ENCODE measurements at regions not wholly inside any gene's neighbourhood (a gene's known extent, or its start where the extent isn't known, plus 50 kb on each side); places are given as distances from the start of the nearest gene placed in this dataset.

GRCh38 chr3:177431525-177432176, 234.4 kb upstream of the TBL1XR1 start:
- TF ChIP-seq CTCF (conservative IDR thresholded peaks at IDR 0.05 in 1 of 2, IDR thresholded peaks at IDR 0.05 in 1 of 2; ENCODE audit: extremely low read depth in 1 of 2, insufficient read depth in 1 of 2, low read depth in 1 of 2, low read length in 2 of 2) = no peak
- TF ChIP-seq EZH2 (IDR thresholded peaks at IDR 0.05; ENCODE audit: borderline replicate concordance, low read length) = no peak

Data from mammary epithelial cell (primary cell).